ENCODE measurements at regions not wholly inside any gene's neighbourhood (a gene's known extent, or its start where the extent isn't known, plus 50 kb on each side); places are given as distances from the start of the nearest gene placed in this dataset.

- TF ChIP-seq CTCF (conservative IDR thresholded peaks at IDR 0.05; ENCODE audit: low read depth, low read length): no peak
- no peak for TF ChIP-seq EZH2 (IDR thresholded peaks at IDR 0.05; ENCODE audit: low read length, unreplicated experiment)
Observed at GRCh38 chr7:93043385-93043985, 74.3 kb downstream of the SAMD9 start.
